SK-N-SH (cell line): ENCODE measurements at regions not wholly inside any gene's neighbourhood (a gene's known extent, or its start where the extent isn't known, plus 50 kb on each side); places are given as distances from the start of the nearest gene placed in this dataset.

Source experiments
- CTCF ChIA-PET: fragments of 300-600, 350-600 bp; formaldehyde crosslinking; extraction: SDS; loops from one replicate; lab custom pipeline; 2021; lab: Yijun Ruan, JAX
- POLR2A ChIA-PET: fragments of 350-600 bp; sonication (Branson Sonifier 250); formaldehyde crosslinking; extraction: SDS; loops from one replicate; lab custom pipeline; 2020; ENCODE audit warnings: antibody characterized with exemption, inconsistent platforms; lab: Yijun Ruan, JAX
- DNase-seq: peaks from one replicate; pipeline ENCODE4 v3.0.0; 2012
- H2AFZ ChIP-seq: fragments of 200-600 bp; sonication (generic); 2 replicates; pipeline ENCODE4 v1.8.1; 2016; ENCODE audit warnings: antibody characterized with exemption, mild to moderate bottlenecking, low read depth
- H3F3A ChIP-seq: fragments of 200-600 bp; sonication (generic); replicated peaks from 2 replicates; pipeline ENCODE3; 2016; ENCODE audit warnings: antibody characterized with exemption, mild to moderate bottlenecking; ENCODE audit not compliant: insufficient read depth
- H3K27ac ChIP-seq, 2 experiments: fragments of 200-500 bp in 1 of 2; fragments of 200-600 bp in 1 of 2; sonication (Bioruptor generic) in 1 of 2; sonication (generic), shearing (Covaris generic) in 1 of 2; 2 replicates each; pipeline versions ENCODE4 v1.5.1 to v1.6.1; 2014 to 2016; ENCODE audit warnings: low read depth in 2 of 2, inconsistent platforms in 1 of 2, low read length in 1 of 2, mild to moderate bottlenecking in 1 of 2, mixed read lengths in 1 of 2
- H3K27me3 ChIP-seq: fragments of 200-600 bp; sonication (generic), shearing (Covaris generic); 2 replicates; pipeline ENCODE4 v1.6.1; 2016; ENCODE audit warnings: mixed run types; ENCODE audit not compliant: insufficient read depth
- H3K36me3 ChIP-seq, 2 experiments: fragments of 200-500 bp in 1 of 2; fragments of 200-600 bp in 1 of 2; sonication (Bioruptor generic) in 1 of 2; sonication (generic) in 1 of 2; replicated peaks in 1 of 2; 2 replicates each; pipeline versions ENCODE3 to v1.5.1; 2014 to 2016; ENCODE audit warnings: low read length in 1 of 2, mild to moderate bottlenecking in 1 of 2; ENCODE audit not compliant: insufficient read depth in 2 of 2, control insufficient read depth in 1 of 2
- H3K4me1 ChIP-seq, 2 experiments: fragments of 200-500 bp in 1 of 2; fragments of 200-600 bp in 1 of 2; sonication (Bioruptor generic) in 1 of 2; sonication (generic), shearing (Covaris generic) in 1 of 2; 2 replicates each; pipeline versions ENCODE4 v1.5.1 to v1.6.1; 2014 to 2016; ENCODE audit warnings: low read depth in 1 of 2, low read length in 1 of 2, mixed run types in 1 of 2; ENCODE audit not compliant: insufficient read depth in 2 of 2, control insufficient read depth in 1 of 2
- H3K4me2 ChIP-seq: fragments of 200-600 bp; sonication (generic), shearing (Covaris generic); 2 replicates; pipeline ENCODE4 v1.6.1; 2017; ENCODE audit warnings: mixed run types
- H3K4me3 ChIP-seq, 2 experiments: fragments of 200-500 bp in 1 of 2; fragments of 200-600 bp in 1 of 2; sonication (Bioruptor generic) in 1 of 2; sonication (generic), shearing (Covaris generic) in 1 of 2; 2 replicates each; pipeline versions ENCODE4 v1.5.1 to v1.8.1; 2014 to 2016; ENCODE audit warnings: low read depth in 2 of 2, inconsistent platforms in 1 of 2, low read length in 1 of 2, mild to moderate bottlenecking in 1 of 2, mixed read lengths in 1 of 2, moderate library complexity in 1 of 2
- H3K79me2 ChIP-seq: fragments of 200-600 bp; sonication (generic); 2 replicates; pipeline ENCODE4 v1.8.1; 2017; ENCODE audit warnings: mild to moderate bottlenecking; ENCODE audit not compliant: insufficient read depth
- H3K9ac ChIP-seq: fragments of 200-600 bp; sonication (generic); 2 replicates; pipeline ENCODE4 v1.6.1; 2017; ENCODE audit warnings: mixed run types
- H3K9me2 ChIP-seq: fragments of 200-600 bp; sonication (generic); 2 replicates; pipeline ENCODE4 v1.6.1; 2017; ENCODE audit warnings: mixed run types
- H3K9me3 ChIP-seq: fragments of 200-600 bp; sonication (generic); 2 replicates; pipeline ENCODE4 v1.6.1; 2017; ENCODE audit warnings: mixed run types, mild to moderate bottlenecking, moderate library complexity
- H4K20me1 ChIP-seq: fragments of 200-600 bp; sonication (generic); 2 replicates; pipeline ENCODE4 v1.6.1; 2017; ENCODE audit warnings: mild to moderate bottlenecking, mixed run types; ENCODE audit not compliant: insufficient read depth
- GABPA ChIP-seq: IDR thresholded peaks from 2 replicates; pipeline ENCODE4 v1.4.0; 2012; ENCODE audit warnings: low read depth, mild to moderate bottlenecking
- GATA2 ChIP-seq: sonication (generic); formaldehyde crosslinking; IDR thresholded peaks from 2 replicates; pipeline ENCODE4 v1.5.0; 2020; ENCODE audit warnings: mild to moderate bottlenecking, missing genetic modification reagents
- MXI1 ChIP-seq: IDR thresholded peaks from 2 replicates; pipeline ENCODE4 v1.6.1; 2012; ENCODE audit warnings: mild to moderate bottlenecking, low read depth, low read length, improper control_type of control experiment
- NFIC ChIP-seq: IDR thresholded peaks from 2 replicates; pipeline ENCODE4 v1.4.0; 2012; ENCODE audit warnings: borderline replicate concordance
- NRF1 ChIP-seq: IDR thresholded peaks from 2 replicates; pipeline ENCODE4 v1.6.1; 2012; ENCODE audit warnings: low read depth, mild to moderate bottlenecking, low read length
- RAD21 ChIP-seq: IDR thresholded peaks from 2 replicates; pipeline ENCODE4 v1.6.1; 2012; ENCODE audit warnings: mild to moderate bottlenecking, low read length
- RCOR1 ChIP-seq: fragments of 150-350 bp; IDR thresholded peaks from 2 replicates; pipeline ENCODE4 v1.6.1; 2017; ENCODE audit warnings: antibody characterized with exemption, low read length
- REST ChIP-seq: IDR thresholded peaks from 2 replicates; pipeline ENCODE4 v1.6.1; 2012; ENCODE audit warnings: mild to moderate bottlenecking, low read depth, low read length, moderate library complexity
- RXRA ChIP-seq: IDR thresholded peaks from 2 replicates; pipeline ENCODE4 v1.4.0; 2012; ENCODE audit warnings: low read depth, mild to moderate bottlenecking, borderline replicate concordance
- SIN3A ChIP-seq: IDR thresholded peaks from 2 replicates; pipeline ENCODE4 v1.6.1; 2012; ENCODE audit warnings: low read depth, mild to moderate bottlenecking, low read length, moderate library complexity, borderline replicate concordance
- TAF1 ChIP-seq: IDR thresholded peaks from 2 replicates; pipeline ENCODE4 v1.6.1; 2012; ENCODE audit warnings: low read depth, mild to moderate bottlenecking, low read length, moderate library complexity, borderline replicate concordance
- TEAD4 ChIP-seq: IDR thresholded peaks from 2 replicates; pipeline ENCODE4 v1.4.0; 2012; ENCODE audit warnings: mild to moderate bottlenecking, borderline replicate concordance; ENCODE audit not compliant: insufficient read depth
- USF1 ChIP-seq: IDR thresholded peaks from 2 replicates; pipeline ENCODE4 v1.4.0; 2012; ENCODE audit warnings: low read depth, borderline replicate concordance
- USF2 ChIP-seq: fragments of 150-350 bp; IDR thresholded peaks from 2 replicates; pipeline ENCODE4 v1.6.1; 2017; ENCODE audit warnings: antibody characterized with exemption, low read length, low read depth, borderline replicate concordance
- ZBTB33 ChIP-seq: IDR thresholded peaks from 2 replicates; pipeline ENCODE4 v1.4.0; 2012; ENCODE audit warnings: low read depth, borderline replicate concordance
- WGBS: methylation state at CpG from one replicate; pipeline ENCODE4 v1.1.6; 2017; ENCODE audit warnings: low lambda C conversion rate; 5-methylcytosine and 5-hydroxymethylcytosine counted together
- TF ChIP-seq, protein P1 (sequence below): fragments of 150-350 bp; IDR thresholded peaks from 2 replicates; pipeline ENCODE4 v1.6.1; 2016; ENCODE audit warnings: mild to moderate bottlenecking, low read depth, low read length

- TF ChIP-seq, protein P1, sequence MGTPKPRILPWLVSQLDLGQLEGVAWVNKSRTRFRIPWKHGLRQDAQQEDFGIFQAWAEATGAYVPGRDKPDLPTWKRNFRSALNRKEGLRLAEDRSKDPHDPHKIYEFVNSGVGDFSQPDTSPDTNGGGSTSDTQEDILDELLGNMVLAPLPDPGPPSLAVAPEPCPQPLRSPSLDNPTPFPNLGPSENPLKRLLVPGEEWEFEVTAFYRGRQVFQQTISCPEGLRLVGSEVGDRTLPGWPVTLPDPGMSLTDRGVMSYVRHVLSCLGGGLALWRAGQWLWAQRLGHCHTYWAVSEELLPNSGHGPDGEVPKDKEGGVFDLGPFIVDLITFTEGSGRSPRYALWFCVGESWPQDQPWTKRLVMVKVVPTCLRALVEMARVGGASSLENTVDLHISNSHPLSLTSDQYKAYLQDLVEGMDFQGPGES = no peak
- TF ChIP-seq SIN3A = no peak
- TF ChIP-seq, all 33 proteins: peak for 0
Observed at GRCh38 chr4:120005076-120005475, 61.6 kb downstream of the MAD2L1 start (continued).

GRCh38 chr4:120004054-120004453 lies 62.6 kb downstream of the MAD2L1 start:
- Histone ChIP-seq H3K27me3 (no peaks in the 10 kb centered on the region), H3K9ac (no peak overlapping the region), H3K4me3 (no peak overlapping the region), H3K27ac (no peak overlapping the region), H3K36me3 (no peaks in the 10 kb centered on the region), H3K4me2 (no peak overlapping the region), H3F3A (no peaks in the 10 kb centered on the region), H3K4me1 (peaks cover 0 to 3% of the 10 kb centered on the region in 2 experiments; a peak in 3 of 4 replicates), H4K20me1 (no peaks in the 10 kb centered on the region), H3K9me3 (no peaks in the 10 kb centered on the region), H3K79me2 (no peaks in the 10 kb centered on the region)
- WGBS = 48% methylated on average over 4 of the region's 4 CpGs
- POLR2A ChIA-PET = no interaction called here
- no peak for DNase-seq
- TF ChIP-seq TAF1 = no peak
- no peak for TF ChIP-seq GABPA
- no peak for TF ChIP-seq TEAD4
- no peak for TF ChIP-seq RXRA
- TF ChIP-seq GATA2 (CRISPR knock-in tag) = no peak
- no peak for TF ChIP-seq RCOR1
- TF ChIP-seq, all 33 proteins: peak for 0
- Histone ChIP-seq H3K9me2 (no peaks in the 10 kb centered on the region), H2AFZ (no peak overlapping the region)
- CTCF ChIA-PET = interaction anchor here (1.2 kb wide), 1 partner anchor 22 kb away, joined by 3 read pairs; no protein-coding TSS in a partner anchor

DNA sequence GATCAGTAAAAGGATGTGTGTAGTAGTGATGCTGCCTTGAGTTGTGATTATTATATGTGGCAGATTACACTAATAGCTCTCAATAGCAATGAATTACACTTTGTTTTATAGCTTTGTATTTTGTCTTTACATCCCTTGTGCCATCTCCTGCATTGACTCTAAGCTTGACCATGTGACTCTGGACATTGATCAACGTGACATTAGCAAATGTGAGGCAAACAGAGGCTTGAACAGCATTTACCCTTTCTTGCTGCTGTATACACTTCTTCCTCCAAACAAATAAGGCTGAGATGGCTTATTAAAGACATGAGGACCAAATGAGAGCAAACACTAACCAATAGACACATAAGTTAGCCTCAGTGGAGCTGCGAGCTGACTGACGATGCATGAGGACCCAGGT lies 63.5 kb downstream of the MAD2L1 start:
- POLR2A ChIA-PET = no interaction called here
- no peaks in the 10 kb centered on the region for H3K36me3 ChIP-seq
- DNase-seq = no peak
- CTCF ChIA-PET = interaction anchor here (1.2 kb wide), 1 partner anchor 22 kb away, joined by 3 read pairs; no protein-coding TSS in a partner anchor
- 50% methylated on average over 3 of the region's 3 CpGs for WGBS
- H3K79me2 ChIP-seq = no peaks in the 10 kb centered on the region
- H4K20me1 ChIP-seq = no peaks in the 10 kb centered on the region
- no peaks in the 10 kb centered on the region for H3K9me3 ChIP-seq
- H3K27me3 ChIP-seq = no peaks in the 10 kb centered on the region
- no peak overlapping the region for H3K9ac ChIP-seq
- no peak overlapping the region for H2AFZ ChIP-seq
- H3K4me3 ChIP-seq = no peak overlapping the region
- no peak overlapping the region for H3K4me2 ChIP-seq
- H3K9me2 ChIP-seq = no peaks in the 10 kb centered on the region
- no peak overlapping the region for H3K27ac ChIP-seq
- TF ChIP-seq USF1 (no peak), USF2 (no peak), NFIC (no peak), MXI1 (no peak), NRF1 (no peak), TAF1 (no peak), RAD21 (no peak), RCOR1 (no peak), REST (no peak), SIN3A (no peak), ZBTB33 (no peak)
- TF ChIP-seq, all 33 proteins: peak for 0
- H3F3A ChIP-seq = no peaks in the 10 kb centered on the region
- H3K4me1 ChIP-seq = peaks cover 0 to 3% of the 10 kb centered on the region in 2 experiments; a peak in 3 of 4 replicates
